Breast epithelium (tissue), 4 donors: ENCODE measurements at regions not wholly inside any gene's neighbourhood (a gene's known extent, or its start where the extent isn't known, plus 50 kb on each side); places are given as distances from the start of the nearest gene placed in this dataset.

Experiments
- DNase-seq, 2 donors: peaks; one replicate each; pipeline ENCODE4 v3.0.0-alpha.2; 2019; ENCODE audit warnings: low spot score in 2 of 2
- H3K27ac ChIP-seq, 2 donors: fragments of 200-600 bp; sonication (generic) in 1 of 2; one replicate each; pipeline ENCODE4 v1.5.1; 2016 to 2019; ENCODE audit warnings: mild to moderate bottlenecking in 1 of 2
- H3K27me3 ChIP-seq, 2 donors: fragments of 200-600 bp; sonication (generic) in 1 of 2; one replicate each; pipeline versions ENCODE4 v1.5.1 to v1.6.0; 2017 to 2019; ENCODE audit warnings: control low read depth in 1 of 2, mild to moderate bottlenecking in 1 of 2
- H3K36me3 ChIP-seq: fragments of 200-600 bp; one replicate; pipeline ENCODE4 v1.5.1; 2019
- H3K4me1 ChIP-seq, 2 donors: fragments of 200-600 bp; sonication (generic); one replicate each; pipeline ENCODE4 v1.5.1; 2016 to 2019; ENCODE audit warnings: control low read depth in 1 of 2
- H3K4me3 ChIP-seq, 3 donors: fragments of 200-600 bp; sonication (generic); 1 replicate in 2 of 3; 2 replicates in 1 of 3; pipeline ENCODE4 v1.5.1; 2016 to 2019; ENCODE audit warnings: mild to moderate bottlenecking in 3 of 3, moderate library complexity in 2 of 3
- H3K9me3 ChIP-seq, 2 donors: fragments of 200-600 bp; sonication (generic) in 1 of 2; one replicate each; pipeline ENCODE4 v1.5.1; 2016 to 2019; ENCODE audit warnings: control low read depth in 1 of 2
- POLR2A ChIP-seq: fragments of 450-650 bp; IDR thresholded peaks from one replicate; pipeline ENCODE4 v1.6.1; 2016; ENCODE audit warnings: antibody characterized with exemption, mild to moderate bottlenecking, moderate library complexity
- POLR2AphosphoS5 ChIP-seq, 3 donors: sonication (generic); formaldehyde crosslinking; IDR thresholded peaks; one replicate each; pipeline ENCODE4 v1.6.1; 2017; ENCODE audit warnings: antibody characterized with exemption in 3 of 3
- intact Hi-C: fragments of 100-400 bp; cut with DNase I; formaldehyde crosslinking; loops from one replicate; pipeline ENCODE4 v1.15.1; 2023; ENCODE audit warnings: low total_unique reads
- TF ChIP-seq, protein P1 (sequence below), 3 donors: fragments of 450-650 bp; IDR thresholded peaks; one replicate each; pipeline ENCODE4 v1.5.1; 2016 to 2017; ENCODE audit warnings: antibody characterized with exemption in 3 of 3, mild to moderate bottlenecking in 3 of 3, moderate library complexity in 3 of 3

DNA sequence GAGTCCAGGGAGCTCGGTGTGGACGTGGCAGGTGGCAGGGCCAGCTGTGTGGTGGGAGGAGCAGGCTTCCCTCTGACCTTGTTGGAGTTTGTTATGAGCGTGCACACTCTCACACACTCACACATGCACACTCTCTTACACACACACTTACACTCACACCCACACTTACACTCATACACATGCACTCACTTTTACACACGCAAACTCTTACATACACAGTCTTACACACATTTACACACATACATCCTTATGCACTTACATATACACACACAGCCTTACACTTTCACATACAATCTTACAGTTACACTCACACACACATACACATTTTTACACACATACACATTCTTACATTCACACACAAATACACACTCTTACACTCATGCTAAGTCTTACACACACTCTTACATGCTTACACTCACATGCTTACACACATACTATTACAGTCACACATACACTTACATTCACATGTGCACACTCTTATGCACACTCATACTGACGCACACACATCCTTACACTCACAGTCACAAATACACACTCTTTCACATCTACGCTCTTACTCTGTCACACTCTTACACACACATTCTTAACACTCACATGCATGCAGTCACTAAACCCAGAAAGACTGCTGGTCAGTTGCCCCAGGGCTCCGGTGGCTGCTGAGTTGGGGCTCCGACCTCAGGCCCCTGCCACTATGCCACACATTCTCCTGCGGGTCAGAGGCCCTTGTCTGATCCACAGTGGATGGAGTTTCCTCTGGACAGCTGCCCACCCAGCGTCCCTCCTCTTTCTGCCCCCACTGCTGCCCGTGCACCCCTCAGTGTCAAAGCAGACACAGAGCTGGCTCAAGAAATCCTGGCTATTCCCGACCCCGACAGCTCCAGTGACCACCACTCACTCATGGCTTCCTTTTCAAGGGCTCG lies 95.8 kb downstream of the ADRA2C start:
- Histone ChIP-seq H3K27me3 (peaks cover 0 to 81% of the 10 kb centered on the region in 2 donors), H3K9me3 (no peaks in the 10 kb centered on the region), H3K4me3 (no peak overlapping the region), H3K27ac (no peak overlapping the region), H3K4me1 (no peaks in the 10 kb centered on the region), H3K36me3 (no peaks in the 10 kb centered on the region)
- TF ChIP-seq, protein P1, sequence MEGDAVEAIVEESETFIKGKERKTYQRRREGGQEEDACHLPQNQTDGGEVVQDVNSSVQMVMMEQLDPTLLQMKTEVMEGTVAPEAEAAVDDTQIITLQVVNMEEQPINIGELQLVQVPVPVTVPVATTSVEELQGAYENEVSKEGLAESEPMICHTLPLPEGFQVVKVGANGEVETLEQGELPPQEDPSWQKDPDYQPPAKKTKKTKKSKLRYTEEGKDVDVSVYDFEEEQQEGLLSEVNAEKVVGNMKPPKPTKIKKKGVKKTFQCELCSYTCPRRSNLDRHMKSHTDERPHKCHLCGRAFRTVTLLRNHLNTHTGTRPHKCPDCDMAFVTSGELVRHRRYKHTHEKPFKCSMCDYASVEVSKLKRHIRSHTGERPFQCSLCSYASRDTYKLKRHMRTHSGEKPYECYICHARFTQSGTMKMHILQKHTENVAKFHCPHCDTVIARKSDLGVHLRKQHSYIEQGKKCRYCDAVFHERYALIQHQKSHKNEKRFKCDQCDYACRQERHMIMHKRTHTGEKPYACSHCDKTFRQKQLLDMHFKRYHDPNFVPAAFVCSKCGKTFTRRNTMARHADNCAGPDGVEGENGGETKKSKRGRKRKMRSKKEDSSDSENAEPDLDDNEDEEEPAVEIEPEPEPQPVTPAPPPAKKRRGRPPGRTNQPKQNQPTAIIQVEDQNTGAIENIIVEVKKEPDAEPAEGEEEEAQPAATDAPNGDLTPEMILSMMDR (IDR thresholded peaks at IDR 0.05): no peak
- TF ChIP-seq POLR2AphosphoS5 (IDR thresholded peaks at IDR 0.05): no peak
- intact Hi-C loops: no loop called here
- DNase-seq: no peak

DNA sequence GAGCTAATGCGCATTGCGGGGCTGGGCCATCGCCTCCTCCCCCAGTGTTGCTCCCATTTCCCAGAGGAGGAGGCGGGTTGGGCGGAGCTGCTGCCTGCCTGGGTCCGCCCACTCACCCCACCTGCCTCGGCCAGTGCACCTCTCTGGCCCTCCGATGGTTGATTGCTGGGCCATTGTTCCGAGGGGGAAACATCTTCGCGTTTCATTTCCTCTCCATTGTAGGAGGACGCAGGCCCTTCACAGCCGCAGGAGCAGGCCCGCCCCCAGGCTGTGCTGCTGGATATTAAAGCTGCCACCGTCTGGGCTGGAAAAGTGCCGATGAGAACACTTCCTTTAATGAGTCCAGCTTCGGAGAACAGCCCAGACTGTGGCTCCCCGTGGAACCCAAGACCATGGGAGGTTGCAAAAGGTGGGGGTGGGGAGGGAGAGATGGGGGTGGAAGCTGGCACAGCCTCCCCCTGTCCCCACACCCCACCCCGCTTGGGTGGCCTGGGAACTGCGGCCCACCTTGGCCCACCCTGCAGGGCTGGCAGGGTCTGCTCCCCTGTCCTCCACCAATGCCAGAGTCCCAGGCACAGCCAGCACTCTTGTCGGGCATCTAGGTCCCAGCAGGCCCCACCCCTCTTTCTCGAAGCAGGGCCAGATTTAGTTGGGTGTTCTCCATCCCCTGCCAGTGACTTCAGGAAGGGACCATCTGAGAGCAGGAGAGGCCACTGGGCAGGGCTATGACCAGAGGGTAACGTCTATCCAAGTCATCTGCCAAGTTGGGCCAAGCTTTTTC lies 96.6 kb downstream of the ADRA2C start:
- Histone ChIP-seq H3K9me3 (no peaks in the 10 kb centered on the region), H3K27me3 (peaks cover 0 to 80% of the 10 kb centered on the region in 2 donors), H3K4me3 (no peak overlapping the region), H3K36me3 (no peaks in the 10 kb centered on the region), H3K27ac (no peak overlapping the region), H3K4me1 (no peaks in the 10 kb centered on the region)
- TF ChIP-seq, protein P1 (IDR thresholded peaks at IDR 0.05): no peak
- TF ChIP-seq POLR2A (no peak), POLR2AphosphoS5 (IDR thresholded peaks at IDR 0.05) (no peak)
- DNase-seq: no peak
- intact Hi-C loops: no loop called here

DNA sequence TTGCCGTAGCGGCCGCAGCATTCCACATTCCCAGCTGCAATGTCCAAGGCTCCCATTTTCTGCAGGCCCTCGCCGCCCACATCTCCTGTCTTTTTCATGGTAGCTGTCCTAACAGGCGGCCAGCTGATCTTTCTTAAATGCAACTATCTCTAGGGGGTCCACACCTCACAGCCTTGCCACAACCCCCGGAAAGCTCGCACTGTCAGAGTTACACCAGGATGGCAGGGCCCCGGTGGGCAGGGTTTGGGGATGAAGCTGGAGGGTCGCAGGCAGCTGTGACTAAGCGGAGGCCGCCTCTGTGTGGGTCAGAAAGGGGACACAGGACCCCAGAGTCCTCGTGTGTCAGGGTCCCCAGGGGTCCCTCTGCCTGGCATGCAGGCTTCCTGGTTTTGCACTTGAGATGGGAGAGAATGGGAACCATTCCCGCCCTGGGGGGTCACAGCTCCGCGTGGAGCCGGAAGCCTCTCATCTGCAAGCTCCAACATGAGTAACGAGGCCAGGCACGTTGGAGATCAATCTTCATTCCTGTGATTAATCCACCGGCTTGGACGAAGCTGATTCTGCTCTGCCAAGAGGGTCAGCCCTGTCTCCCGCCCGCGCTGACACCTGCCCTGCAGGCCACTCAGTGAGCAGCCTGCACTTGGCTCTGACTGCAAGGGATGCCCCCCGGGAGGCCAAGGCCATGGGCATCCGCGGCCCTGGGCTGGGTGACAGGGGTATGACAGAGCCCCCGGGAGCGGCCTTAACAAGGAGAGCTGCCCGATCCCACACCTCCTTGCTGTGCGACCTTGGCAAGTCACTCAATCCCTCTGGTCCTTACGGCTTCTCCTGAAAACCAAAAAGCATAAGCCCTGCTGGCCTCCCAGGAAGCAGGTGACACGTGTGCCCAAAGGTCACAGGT lies 97.9 kb downstream of the ADRA2C start:
- TF ChIP-seq POLR2A (no peak), POLR2AphosphoS5 (IDR thresholded peaks at IDR 0.05) (no peak)
- TF ChIP-seq, protein P1 (IDR thresholded peaks at IDR 0.05): no peak
- Histone ChIP-seq H3K36me3 (no peaks in the 10 kb centered on the region), H3K4me3 (no peak overlapping the region), H3K4me1 (no peaks in the 10 kb centered on the region), H3K27me3 (peaks cover 0 to 71% of the 10 kb centered on the region in 2 donors), H3K9me3 (peaks cover 0 to 4% of the 10 kb centered on the region in 2 donors), H3K27ac (no peak overlapping the region)
- intact Hi-C loops: no loop called here
- no peak for DNase-seq

DNA sequence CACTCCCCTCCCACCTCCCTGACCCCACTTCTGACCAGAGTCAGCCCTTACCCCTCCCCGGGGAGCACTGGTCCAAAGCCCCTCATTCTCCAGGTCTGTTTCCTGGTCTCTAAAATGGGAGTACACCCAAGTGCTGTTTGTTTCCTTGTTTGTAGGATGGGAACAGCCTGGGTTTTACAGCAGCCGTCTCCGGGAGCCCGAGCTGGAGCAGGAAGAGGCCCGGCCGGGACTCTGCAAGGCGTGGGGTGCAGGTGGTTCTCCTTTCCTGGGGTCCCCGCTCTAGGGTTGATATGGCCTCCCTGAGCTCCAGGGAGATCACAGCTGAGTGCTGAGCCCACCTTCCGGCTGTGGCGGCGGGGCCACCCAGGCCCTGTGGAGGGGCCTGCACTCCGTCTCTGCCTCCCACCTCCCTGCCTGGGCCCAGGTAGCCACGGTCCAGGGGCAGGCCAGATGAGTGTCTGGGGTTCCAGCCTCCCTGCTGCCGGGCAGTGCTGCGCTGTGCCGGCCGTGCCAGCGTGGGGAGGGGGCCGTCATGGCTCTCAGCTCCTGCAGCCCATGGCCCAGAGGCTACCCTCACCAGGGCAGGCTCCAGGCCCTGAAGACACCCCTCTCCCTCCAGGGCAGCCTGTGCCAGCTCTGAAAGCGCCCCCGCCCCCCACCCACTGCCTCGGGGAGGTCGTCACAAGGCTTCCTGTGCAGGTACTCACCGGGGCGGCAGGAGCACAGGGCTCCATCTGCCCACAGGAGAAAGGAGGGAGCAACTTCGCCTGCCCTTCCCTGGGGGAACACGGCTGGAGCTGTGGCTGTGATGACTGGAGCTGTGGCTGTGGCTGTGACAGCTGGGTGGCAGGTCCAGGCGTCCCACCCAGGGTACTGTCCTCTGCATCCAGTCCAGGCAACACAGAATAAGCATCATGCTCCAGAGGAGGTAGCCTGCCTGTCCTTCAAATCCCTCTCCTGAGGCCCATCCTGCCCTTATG lies 98.8 kb downstream of the ADRA2C start:
- no peak for DNase-seq
- intact Hi-C loops: no loop called here
- no peaks in the 10 kb centered on the region for H3K4me1 ChIP-seq
- no peak for TF ChIP-seq POLR2AphosphoS5 (IDR thresholded peaks at IDR 0.05)
- no peak for TF ChIP-seq POLR2A
- TF ChIP-seq, protein P1 (IDR thresholded peaks at IDR 0.05): no peak
- H3K27me3 ChIP-seq: peaks cover 0 to 69% of the 10 kb centered on the region in 2 donors
- peaks cover 0 to 4% of the 10 kb centered on the region in 2 donors for H3K9me3 ChIP-seq
- no peaks in the 10 kb centered on the region for H3K36me3 ChIP-seq
- no peak overlapping the region for H3K27ac ChIP-seq
- no peak overlapping the region for H3K4me3 ChIP-seq
